H9 (cell line): ENCODE measurements at regions not wholly inside any gene's neighbourhood (a gene's known extent, or its start where the extent isn't known, plus 50 kb on each side); places are given as distances from the start of the nearest gene placed in this dataset.
A peak's percentile ranks its signal among the peaks of the same experiment; 100 is the strongest.

Experiments used
- DNase-seq: peaks from one replicate; pipeline ENCODE4 v3.0.0-alpha.2; 2017
- H2AFZ ChIP-seq: one replicate; pipeline ENCODE4 v1.6.1; 2013; ENCODE audit warnings: mild to moderate bottlenecking, low read length, control low read depth, moderate library complexity
- H2AK5ac ChIP-seq: 2 replicates; pipeline ENCODE4 v1.6.1; 2013; ENCODE audit warnings: low read length, control low read depth, mixed read lengths; ENCODE audit not compliant: insufficient read length
- H2BK120ac ChIP-seq: one replicate; pipeline ENCODE4 v1.6.1; 2013; ENCODE audit warnings: low read depth, mild to moderate bottlenecking, low read length, control low read depth, inconsistent platforms; ENCODE audit not compliant: poor library complexity, severe bottlenecking
- H2BK12ac ChIP-seq: 2 replicates; pipeline ENCODE4 v1.6.1; 2013; ENCODE audit warnings: low read length, control low read depth, mixed read lengths, low read depth; ENCODE audit not compliant: insufficient read length
- H2BK15ac ChIP-seq: 2 replicates; pipeline ENCODE4 v1.6.1; 2013; ENCODE audit warnings: low read depth, low read length, control low read depth
- H2BK20ac ChIP-seq: one replicate; pipeline ENCODE4 v1.6.1; 2013; ENCODE audit warnings: low read depth, mild to moderate bottlenecking, low read length, control low read depth, inconsistent platforms; ENCODE audit not compliant: poor library complexity, severe bottlenecking
- H2BK5ac ChIP-seq: 2 replicates; pipeline ENCODE4 v1.6.1; 2013; ENCODE audit warnings: low read length, control low read depth, mixed read lengths; ENCODE audit not compliant: insufficient read length
- H3K14ac ChIP-seq: 2 replicates; pipeline ENCODE4 v1.6.1; 2013; ENCODE audit warnings: low read length, control low read depth; ENCODE audit not compliant: insufficient read depth
- H3K18ac ChIP-seq: 2 replicates; pipeline ENCODE4 v1.6.1; 2013; ENCODE audit warnings: low read depth, mild to moderate bottlenecking, mixed read lengths, low read length, control low read depth; ENCODE audit not compliant: insufficient read length
- H3K23ac ChIP-seq: 2 replicates; pipeline ENCODE4 v1.6.1; 2013; ENCODE audit warnings: low read length, control low read depth, mixed read lengths, low read depth; ENCODE audit not compliant: insufficient read length
- H3K23me2 ChIP-seq: 2 replicates; pipeline ENCODE4 v1.6.1; 2013; ENCODE audit warnings: low read depth, mild to moderate bottlenecking, mixed read lengths, low read length, control low read depth; ENCODE audit not compliant: insufficient read length, poor library complexity, severe bottlenecking
- H3K27ac ChIP-seq: 2 replicates; pipeline ENCODE4 v1.5.1; 2013; ENCODE audit warnings: low read length, control low read depth, mixed read lengths, low read depth; ENCODE audit not compliant: insufficient read length
- H3K27me3 ChIP-seq: 2 replicates; pipeline ENCODE4 v1.6.1; 2013; ENCODE audit warnings: low read length, control low read depth, inconsistent platforms; ENCODE audit not compliant: insufficient read depth
- H3K4ac ChIP-seq: 2 replicates; pipeline ENCODE4 v1.6.1; 2013; ENCODE audit warnings: low read depth, mild to moderate bottlenecking, control low read depth, inconsistent platforms, low read length, moderate library complexity
- H3K4me1 ChIP-seq: 2 replicates; pipeline ENCODE4 v1.6.1; 2013; ENCODE audit warnings: low read length, control low read depth, inconsistent platforms; ENCODE audit not compliant: insufficient read depth
- H3K4me2 ChIP-seq: 2 replicates; pipeline ENCODE4 v1.6.1; 2013; ENCODE audit warnings: low read length, control low read depth, mixed read lengths; ENCODE audit not compliant: insufficient read length, insufficient read depth
- H3K56ac ChIP-seq: 2 replicates; pipeline ENCODE4 v1.6.1; 2013; ENCODE audit warnings: low read depth, mild to moderate bottlenecking, mixed read lengths, low read length, control low read depth; ENCODE audit not compliant: insufficient read length
- H3K79me1 ChIP-seq: 2 replicates; pipeline ENCODE4 v1.6.1; 2013; ENCODE audit warnings: low read depth, mild to moderate bottlenecking, moderate library complexity, low read length, control low read depth, inconsistent platforms; ENCODE audit not compliant: insufficient read depth, poor library complexity, severe bottlenecking
- H3K79me2 ChIP-seq: 2 replicates; pipeline ENCODE4 v1.6.1; 2013; ENCODE audit warnings: low read length, control low read depth, inconsistent platforms; ENCODE audit not compliant: insufficient read depth
- H3K9ac ChIP-seq: 2 replicates; pipeline ENCODE4 v1.6.1; 2013; ENCODE audit warnings: low read length, control low read depth, mixed read lengths; ENCODE audit not compliant: insufficient read length; ENCODE audit errors: extremely low read depth
- H3K9me3 ChIP-seq: one replicate; pipeline ENCODE4 v1.6.1; 2013; ENCODE audit warnings: low read depth, low read length, inconsistent platforms; ENCODE audit not compliant: control insufficient read depth
- H3T11ph ChIP-seq: one replicate; pipeline ENCODE4 v1.6.1; 2013; ENCODE audit warnings: mild to moderate bottlenecking, low read length, control low read depth, inconsistent platforms
- H4K20me1 ChIP-seq: one replicate; pipeline ENCODE4 v1.6.1; 2013; ENCODE audit not compliant: control insufficient read depth, insufficient read length, insufficient read depth
- H4K5ac ChIP-seq: 2 replicates; pipeline ENCODE4 v1.6.1; 2013; ENCODE audit warnings: low read depth, mild to moderate bottlenecking, mixed read lengths, low read length, control low read depth; ENCODE audit not compliant: insufficient read length
- H4K8ac ChIP-seq: replicated peaks from 2 replicates; pipeline ENCODE4 v1.6.1; 2013; ENCODE audit warnings: low read length, control low read depth, mixed read lengths, low read depth; ENCODE audit not compliant: insufficient read length
- H4K91ac ChIP-seq: 2 replicates; pipeline ENCODE4 v1.6.1; 2013; ENCODE audit warnings: low read depth, mild to moderate bottlenecking, moderate library complexity, mixed read lengths, low read length, control low read depth; ENCODE audit not compliant: insufficient read length
- H3K27ac Mint-ChIP-seq, 3 experiments: 2 replicates in 2 of 3; 3 replicates in 1 of 3; pipeline ENCODE4 v1.8.0; 2020 to 2021; ENCODE audit warnings: mixed read lengths in 3 of 3, mild to moderate bottlenecking in 1 of 3, moderate library complexity in 1 of 3
- H3K27me3 Mint-ChIP-seq: 2 replicates; pipeline ENCODE4 v1.8.0; 2021; ENCODE audit warnings: low read depth, mild to moderate bottlenecking, moderate library complexity, mixed read lengths
- H3K36me3 Mint-ChIP-seq, 3 experiments: 2 replicates in 2 of 3; 3 replicates in 1 of 3; pipeline ENCODE4 v1.8.0; 2020 to 2021; ENCODE audit warnings: low read depth in 3 of 3, mixed read lengths in 3 of 3; ENCODE audit not compliant: insufficient read depth in 1 of 3
- H3K4me1 Mint-ChIP-seq, 2 experiments: 2 replicates each; pipeline ENCODE4 v1.8.0; 2020; ENCODE audit warnings: mixed read lengths in 2 of 2
- H3K4me3 Mint-ChIP-seq, 2 experiments: 2 replicates in 1 of 2; 3 replicates in 1 of 2; pipeline ENCODE4 v1.8.0; 2020 to 2021; ENCODE audit warnings: mild to moderate bottlenecking in 2 of 2, mixed read lengths in 2 of 2, moderate library complexity in 1 of 2
- H3K9me3 Mint-ChIP-seq, 2 experiments: 2 replicates in 1 of 2; 3 replicates in 1 of 2; pipeline ENCODE4 v1.8.0; 2020; ENCODE audit warnings: mild to moderate bottlenecking in 2 of 2, mixed read lengths in 2 of 2, moderate library complexity in 1 of 2
- WGBS: extraction: QIAGEN DNeasy Blood & Tissue Kit; methylation state at CpG from one replicate; pipeline ENCODE4 v1.1.7; 2013; ENCODE audit warnings: missing lambda C conversion rate, low lambda C conversion rate, mixed read lengths; ENCODE audit not compliant: insufficient read length; ENCODE audit errors: extremely low coverage; 5-methylcytosine and 5-hydroxymethylcytosine counted together
- TF ChIP-seq, protein P1 (sequence below): fragments of 200-600 bp; sonication (generic); conservative IDR thresholded peaks from 3 replicates; pipeline ENCODE4 v1.8.0; 2021; ENCODE audit warnings: antibody characterized with exemption, mild to moderate bottlenecking

DNA sequence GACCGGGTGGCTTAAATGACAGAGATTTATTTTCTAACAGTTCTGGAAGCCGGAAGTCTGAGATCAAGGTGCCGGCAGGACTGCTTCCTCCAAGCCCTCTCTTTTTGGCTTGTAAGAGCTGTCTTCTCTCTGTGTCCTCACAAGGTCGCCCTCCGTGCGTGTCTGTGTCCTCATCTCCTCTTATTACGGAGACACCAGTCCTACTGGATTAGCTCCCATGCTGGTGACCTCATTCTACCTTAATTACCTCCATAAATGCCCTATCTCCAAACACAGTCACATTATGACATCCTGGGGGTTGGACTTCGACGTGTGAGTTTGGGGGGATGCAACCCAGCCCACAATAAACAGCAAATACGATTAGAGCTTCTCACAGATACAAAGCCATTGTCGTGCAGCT is 161.5 kb downstream of the FOXL1 start:
- Histone ChIP-seq H3K23me2 (no peaks in the 10 kb centered on the region), H4K20me1 (no peaks in the 10 kb centered on the region), H2AFZ (no peak overlapping the region), H3K9ac (no peak overlapping the region), H3K4me1 (peaks cover 5% of the 10 kb centered on the region; the same call in 1 of the 2 replicates), H3T11ph (no peak overlapping the region), H3K4ac (no peak overlapping the region), H4K8ac (no peak overlapping the region), H3K56ac (no peak overlapping the region), H3K27ac (no peak overlapping the region), H2BK20ac (no peak overlapping the region), H2BK15ac (no peak overlapping the region), H2AK5ac (peak overlapping the region; percentile 28), H3K9me3 (no peaks in the 10 kb centered on the region), H2BK120ac (no peak overlapping the region), H3K79me1 (no peaks in the 10 kb centered on the region), H2BK12ac (peak overlapping the region; percentile 41), H4K5ac (no peak overlapping the region), H2BK5ac (no peak overlapping the region), H3K14ac (no peak overlapping the region), H4K91ac (no peak overlapping the region), H3K23ac (no peak overlapping the region), H3K4me2 (no peak overlapping the region), H3K18ac (no peak overlapping the region), H3K79me2 (no peaks in the 10 kb centered on the region), H3K27me3 (no peaks in the 10 kb centered on the region)
- H3K27me3 Mint-ChIP-seq = peaks cover 21% of the 10 kb centered on the region
- no peak for DNase-seq
- H3K4me1 Mint-ChIP-seq = peaks cover 40 to 43% of the 10 kb centered on the region in 2 experiments
- H3K4me3 Mint-ChIP-seq = no peak overlapping the region
- H3K36me3 Mint-ChIP-seq = peaks cover 9 to 20% (median 13%) of the 10 kb centered on the region in 3 experiments
- TF ChIP-seq, protein P1, sequence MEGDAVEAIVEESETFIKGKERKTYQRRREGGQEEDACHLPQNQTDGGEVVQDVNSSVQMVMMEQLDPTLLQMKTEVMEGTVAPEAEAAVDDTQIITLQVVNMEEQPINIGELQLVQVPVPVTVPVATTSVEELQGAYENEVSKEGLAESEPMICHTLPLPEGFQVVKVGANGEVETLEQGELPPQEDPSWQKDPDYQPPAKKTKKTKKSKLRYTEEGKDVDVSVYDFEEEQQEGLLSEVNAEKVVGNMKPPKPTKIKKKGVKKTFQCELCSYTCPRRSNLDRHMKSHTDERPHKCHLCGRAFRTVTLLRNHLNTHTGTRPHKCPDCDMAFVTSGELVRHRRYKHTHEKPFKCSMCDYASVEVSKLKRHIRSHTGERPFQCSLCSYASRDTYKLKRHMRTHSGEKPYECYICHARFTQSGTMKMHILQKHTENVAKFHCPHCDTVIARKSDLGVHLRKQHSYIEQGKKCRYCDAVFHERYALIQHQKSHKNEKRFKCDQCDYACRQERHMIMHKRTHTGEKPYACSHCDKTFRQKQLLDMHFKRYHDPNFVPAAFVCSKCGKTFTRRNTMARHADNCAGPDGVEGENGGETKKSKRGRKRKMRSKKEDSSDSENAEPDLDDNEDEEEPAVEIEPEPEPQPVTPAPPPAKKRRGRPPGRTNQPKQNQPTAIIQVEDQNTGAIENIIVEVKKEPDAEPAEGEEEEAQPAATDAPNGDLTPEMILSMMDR = no peak
- WGBS = no CpG with 5 or more reads among the region's 11 CpGs
- peaks cover 11 to 17% of the 10 kb centered on the region in 2 experiments for H3K9me3 Mint-ChIP-seq
- peak overlapping the region in 2 of 3 experiments; percentile 13 to 22; a peak in 3 of 7 replicates for H3K27ac Mint-ChIP-seq
